ENCODE measurements at regions not wholly inside any gene's neighbourhood (a gene's known extent, or its start where the extent isn't known, plus 50 kb on each side); places are given as distances from the start of the nearest gene placed in this dataset.

DNA sequence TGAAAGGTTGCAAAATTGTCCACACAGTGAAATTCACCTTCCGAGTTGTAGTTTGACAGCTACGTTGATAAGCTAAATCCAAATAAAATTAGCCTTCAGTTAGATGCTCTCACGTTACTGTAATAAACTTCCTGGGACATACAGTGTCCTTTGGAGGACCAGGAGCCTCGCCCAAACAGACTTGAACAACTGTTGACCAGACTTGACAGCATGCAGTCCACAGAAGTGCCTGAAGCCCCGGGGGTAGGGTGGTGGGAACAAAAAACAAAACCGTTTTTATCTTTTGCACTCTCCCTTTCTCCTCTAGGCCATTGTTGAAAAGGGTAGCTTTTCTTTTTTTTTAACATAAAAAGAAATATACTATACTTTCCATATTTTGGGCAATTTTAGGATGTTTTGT is 172.8 kb upstream of the SAMSN1 start:
- H3K4me1 Mint-ChIP-seq, result peaks cover 3% of the 10 kb centered on the region
- no peak overlapping the region for H3K4me3 Mint-ChIP-seq
- H3K27me3 Mint-ChIP-seq, result no peaks in the 10 kb centered on the region

DNA sequence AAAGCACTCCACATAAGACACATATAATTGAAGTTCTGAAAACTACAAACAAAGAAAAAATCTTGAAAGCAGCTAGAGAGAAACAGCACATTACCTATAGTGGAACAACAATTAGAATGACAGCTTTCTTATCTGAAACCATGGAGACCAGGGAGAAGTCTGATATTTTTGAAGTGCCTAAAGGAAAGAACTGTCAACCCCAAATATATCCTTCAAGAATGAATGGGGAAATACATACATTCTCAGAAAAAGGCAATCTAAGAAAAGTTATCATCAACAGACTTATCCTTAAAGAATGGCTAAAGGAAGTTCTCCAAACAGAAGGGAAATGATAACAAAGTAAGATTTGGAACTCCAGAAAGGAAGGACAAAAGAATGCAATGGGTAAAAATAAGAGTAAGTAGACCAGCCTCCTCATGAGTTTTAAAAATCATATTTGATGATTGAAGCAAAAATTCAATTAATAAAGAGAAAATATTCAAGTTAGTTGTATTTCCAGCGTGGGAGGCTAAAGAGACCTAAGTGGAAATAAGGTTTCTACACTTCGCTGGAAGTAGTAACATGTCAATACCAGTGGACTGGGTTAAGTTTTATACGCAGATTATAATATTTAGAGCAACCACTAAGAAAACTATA is 170.8 kb upstream of the SAMSN1 start:
- no peak overlapping the region for H3K4me3 Mint-ChIP-seq
- no peaks in the 10 kb centered on the region for H3K27me3 Mint-ChIP-seq
- DNase-seq, result no peak
- H3K36me3 Mint-ChIP-seq (ENCODE audit: low read depth), result no peaks in the 10 kb centered on the region
- no peak overlapping the region for H3K27ac Mint-ChIP-seq
- H3K9me3 Mint-ChIP-seq, result peaks cover 14% of the 10 kb centered on the region
- H3K4me1 Mint-ChIP-seq, result no peaks in the 10 kb centered on the region
- no peak for ATAC-seq

More for the DNA sequence above, 172.8 kb upstream of the SAMSN1 start:
- no peak for ATAC-seq
- DNase-seq, result no peak
- no peak overlapping the region for H3K27ac Mint-ChIP-seq
- no peaks in the 10 kb centered on the region for H3K36me3 Mint-ChIP-seq (ENCODE audit: low read depth)
- H3K9me3 Mint-ChIP-seq, result no peaks in the 10 kb centered on the region

DNA sequence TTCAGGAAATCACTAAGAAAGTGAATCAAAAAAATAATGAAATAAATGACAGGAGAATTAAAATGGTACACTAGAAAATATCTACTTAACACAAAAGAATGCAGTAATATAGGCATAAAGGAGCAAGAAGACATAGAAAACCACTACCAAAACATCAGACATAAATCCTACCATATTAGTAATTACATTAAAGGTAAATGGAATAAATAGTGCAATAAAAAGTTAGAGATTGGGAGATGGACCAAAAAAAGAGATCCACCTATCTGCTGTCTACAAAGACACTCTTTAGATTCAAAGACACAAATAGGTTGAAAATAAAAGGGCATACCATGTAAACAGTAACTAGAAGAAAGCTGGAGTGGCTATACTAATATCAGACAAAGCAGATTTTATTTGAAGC is 167.0 kb upstream of the SAMSN1 start:
- Mint-ChIP-seq H3K36me3 (ENCODE audit: low read depth) (no peaks in the 10 kb centered on the region), H3K9me3 (peaks cover 19% of the 10 kb centered on the region), H3K27ac (no peak overlapping the region), H3K4me1 (no peaks in the 10 kb centered on the region), H3K4me3 (no peak overlapping the region), H3K27me3 (no peaks in the 10 kb centered on the region)
- no peak for ATAC-seq
- DNase-seq, result no peak

DNA sequence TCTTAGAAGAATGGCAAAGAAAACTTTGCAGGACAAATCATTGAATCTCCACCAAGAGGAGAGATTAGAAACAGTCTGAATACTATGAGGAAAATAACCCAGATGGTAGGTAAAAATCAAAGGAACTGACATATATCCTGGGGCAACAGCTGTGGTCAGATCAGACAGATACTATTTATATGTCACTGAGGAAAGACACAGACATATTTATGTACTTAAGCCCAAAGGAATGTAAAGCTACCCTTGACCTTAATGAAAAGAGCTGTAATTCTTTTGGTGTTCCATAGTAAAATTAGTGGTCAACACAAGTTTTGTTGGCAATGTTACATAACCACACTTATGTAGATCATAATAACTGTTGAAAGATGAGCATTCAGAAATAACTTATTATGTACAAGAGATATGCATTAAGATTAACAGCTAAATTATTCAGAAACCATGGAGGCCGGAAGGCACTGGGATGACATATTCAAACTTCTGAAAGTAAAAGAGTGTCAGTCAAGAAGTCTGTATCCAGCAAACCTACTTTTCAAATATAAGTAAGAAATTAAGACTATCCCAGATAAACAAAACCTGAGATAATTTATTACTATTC is 166.1 kb upstream of the SAMSN1 start:
- DNase-seq, result no peak
- no peak overlapping the region for H3K27ac Mint-ChIP-seq
- ATAC-seq, result no peak

DNA sequence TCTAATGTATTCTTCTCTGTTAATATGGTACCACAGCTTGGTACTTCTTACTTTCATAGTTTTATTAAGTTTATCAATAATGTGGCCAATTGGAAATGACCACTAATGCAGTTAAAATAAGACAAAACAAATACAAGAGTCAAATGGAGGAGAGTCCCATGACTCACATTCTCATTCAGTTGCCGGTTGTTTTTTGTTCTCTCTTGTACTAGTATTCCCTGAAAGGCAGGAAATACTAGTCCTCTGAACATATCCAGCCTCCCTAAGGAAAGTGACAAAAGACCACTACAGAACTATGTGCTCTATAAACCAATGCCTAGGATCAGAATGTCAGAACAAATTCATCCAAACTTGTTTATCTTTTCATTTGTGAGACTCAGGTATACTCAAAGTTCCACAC is 165.2 kb upstream of the SAMSN1 start:
- Mint-ChIP-seq H3K36me3 (ENCODE audit: low read depth) (no peaks in the 10 kb centered on the region), H3K9me3 (peaks cover 22% of the 10 kb centered on the region), H3K4me3 (no peak overlapping the region), H3K4me1 (no peaks in the 10 kb centered on the region), H3K27ac (no peak overlapping the region), H3K27me3 (no peaks in the 10 kb centered on the region)
- ATAC-seq (no peak), DNase-seq (no peak)

More for the DNA sequence above, 166.1 kb upstream of the SAMSN1 start:
- H3K36me3 Mint-ChIP-seq (ENCODE audit: low read depth), result no peaks in the 10 kb centered on the region
- H3K27me3 Mint-ChIP-seq, result no peaks in the 10 kb centered on the region
- H3K4me3 Mint-ChIP-seq, result no peak overlapping the region
- H3K9me3 Mint-ChIP-seq, result peaks cover 19% of the 10 kb centered on the region
- no peaks in the 10 kb centered on the region for H3K4me1 Mint-ChIP-seq

DNA sequence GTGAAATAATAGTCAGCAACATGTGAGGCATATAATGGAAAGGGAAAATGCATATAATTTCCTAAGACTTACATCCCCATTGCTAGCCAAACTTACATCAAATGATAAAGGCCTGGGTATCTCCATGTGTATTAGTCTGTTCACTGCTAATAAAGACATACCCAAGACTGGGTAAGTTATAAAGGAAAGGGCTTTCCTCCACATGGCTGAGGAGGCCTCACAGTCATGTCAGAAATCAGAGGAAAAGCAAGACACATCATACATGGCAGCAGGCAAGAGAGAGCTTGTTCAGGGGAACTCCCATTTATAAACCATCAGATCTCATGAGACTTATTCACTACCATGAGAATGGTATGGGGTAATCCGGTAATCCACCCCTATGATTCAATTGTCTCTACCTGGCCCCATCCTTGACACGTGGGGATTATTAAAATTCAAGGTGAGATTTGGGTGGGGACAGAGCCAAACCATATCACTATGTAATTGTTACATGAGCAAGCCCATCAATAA is 161.5 kb upstream of the SAMSN1 start:
- Mint-ChIP-seq H3K4me3 (no peak overlapping the region), H3K9me3 (peaks cover 14% of the 10 kb centered on the region), H3K4me1 (no peaks in the 10 kb centered on the region), H3K27ac (no peak overlapping the region), H3K27me3 (no peaks in the 10 kb centered on the region), H3K36me3 (ENCODE audit: low read depth) (no peaks in the 10 kb centered on the region)
- no peak for ATAC-seq
- DNase-seq, result no peak

DNA sequence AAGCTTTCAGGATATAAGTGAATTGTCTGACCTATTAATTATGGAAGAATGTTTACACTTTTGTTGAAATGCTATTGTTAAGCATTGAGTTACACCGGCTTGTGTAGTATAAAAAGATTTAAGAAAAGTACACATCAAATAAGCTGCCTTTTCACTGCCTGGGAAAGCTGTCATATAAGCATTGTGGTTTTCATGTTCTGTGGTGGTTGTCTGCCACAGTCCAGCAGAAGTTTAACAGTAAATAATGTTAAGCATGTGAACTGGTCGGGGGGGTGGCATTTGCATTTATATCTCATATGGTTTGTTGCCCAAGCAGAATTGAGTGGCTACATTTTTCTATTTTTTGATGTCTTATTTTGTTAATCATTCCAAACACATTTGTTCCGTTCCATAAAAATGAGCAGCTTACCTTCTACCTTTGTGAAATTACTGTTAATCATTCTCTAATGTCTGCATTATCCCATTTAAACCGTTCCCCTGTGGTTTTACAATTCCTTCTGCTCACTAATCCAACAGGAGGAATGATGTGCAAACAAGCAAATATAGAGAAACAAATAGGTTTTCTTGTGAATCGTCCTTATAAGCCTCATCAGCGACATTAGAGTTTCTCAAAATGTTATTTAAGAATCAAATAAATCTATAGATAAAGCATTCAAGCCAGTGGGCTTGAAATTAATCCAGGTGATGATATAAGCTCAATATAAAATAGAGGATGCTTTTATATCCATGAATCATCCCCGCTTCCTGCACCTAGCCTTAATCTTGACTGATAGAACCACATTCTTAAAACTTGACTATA is 160.8 kb upstream of the SAMSN1 start:
- no peak for ATAC-seq
- H3K27me3 Mint-ChIP-seq, result no peaks in the 10 kb centered on the region
- no peaks in the 10 kb centered on the region for H3K36me3 Mint-ChIP-seq (ENCODE audit: low read depth)
- DNase-seq, result no peak
- no peak overlapping the region for H3K27ac Mint-ChIP-seq
- peaks cover 9% of the 10 kb centered on the region for H3K9me3 Mint-ChIP-seq
- H3K4me1 Mint-ChIP-seq, result no peaks in the 10 kb centered on the region
- no peak overlapping the region for H3K4me3 Mint-ChIP-seq

DNA sequence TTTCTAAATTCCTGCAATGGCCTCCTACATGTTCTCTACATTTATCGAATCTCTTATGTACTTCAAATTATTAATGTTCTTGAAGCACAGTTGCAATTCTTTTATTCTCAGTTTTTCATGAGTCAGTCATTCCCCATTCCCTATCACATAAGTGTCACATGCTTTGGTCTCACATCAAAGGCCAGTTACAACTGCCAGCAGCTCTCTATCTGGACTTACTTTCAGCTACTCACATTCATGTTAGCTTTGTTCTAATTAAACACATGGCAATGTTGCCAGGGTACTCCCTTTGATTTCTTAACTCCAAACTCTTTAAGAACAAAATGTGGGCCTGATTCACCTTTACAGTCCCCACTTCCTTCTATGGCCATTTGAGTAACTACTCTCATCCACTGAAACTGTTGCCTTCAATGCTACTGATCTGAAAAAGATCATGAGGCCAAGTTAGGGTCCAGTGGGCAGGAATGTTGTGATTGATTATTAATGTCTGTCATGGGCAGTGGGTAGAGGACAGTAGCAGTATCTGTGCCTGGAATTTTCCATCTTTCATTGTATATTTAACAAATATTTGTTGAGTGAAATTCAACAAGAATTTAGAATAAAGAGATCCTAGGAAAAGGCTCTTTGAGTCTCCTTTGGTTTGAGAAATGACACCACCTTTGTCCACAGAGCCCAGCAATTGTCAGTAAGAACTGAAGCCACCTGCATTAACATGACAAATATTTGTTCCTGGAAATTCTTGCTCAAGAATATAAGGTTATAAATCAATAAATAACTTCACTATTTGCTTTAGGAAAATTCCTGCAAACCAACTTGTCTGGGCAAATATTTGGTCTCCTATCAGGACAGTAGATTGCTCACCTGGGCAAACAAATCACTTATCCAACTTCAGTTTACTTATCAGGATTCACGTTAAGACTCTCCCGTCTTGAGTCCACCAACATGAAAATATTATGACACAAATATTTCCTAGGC is 153.6 kb upstream of the SAMSN1 start:
- H3K27ac Mint-ChIP-seq, result no peak overlapping the region
- no peaks in the 10 kb centered on the region for H3K36me3 Mint-ChIP-seq (ENCODE audit: low read depth)
- peaks cover 3% of the 10 kb centered on the region for H3K4me1 Mint-ChIP-seq
- no peak overlapping the region for H3K4me3 Mint-ChIP-seq
- DNase-seq, result no peak
- H3K9me3 Mint-ChIP-seq, result no peaks in the 10 kb centered on the region
- H3K27me3 Mint-ChIP-seq, result no peaks in the 10 kb centered on the region
- no peak for ATAC-seq

DNA sequence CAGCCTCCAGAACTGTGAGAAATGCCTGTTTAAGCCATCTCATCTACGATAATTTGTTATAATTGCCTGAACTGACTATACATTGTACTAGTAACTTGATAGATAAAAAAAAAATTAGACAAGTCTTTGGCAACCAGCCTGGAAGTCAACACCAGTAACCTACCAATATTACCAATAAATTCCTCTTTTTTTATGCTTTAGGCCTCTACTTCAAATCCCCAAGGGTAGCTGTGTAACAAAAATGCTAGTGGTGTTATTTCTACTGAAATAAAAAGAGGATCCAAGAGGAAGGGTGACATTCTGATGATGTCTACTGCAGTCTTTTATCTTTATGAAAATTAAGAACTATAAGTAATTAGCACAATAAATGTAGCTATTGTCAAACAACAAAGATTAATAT is 151.7 kb upstream of the SAMSN1 start:
- Mint-ChIP-seq H3K4me1 (peaks cover 3% of the 10 kb centered on the region), H3K9me3 (no peaks in the 10 kb centered on the region), H3K4me3 (no peak overlapping the region), H3K27ac (no peak overlapping the region), H3K36me3 (ENCODE audit: low read depth) (no peaks in the 10 kb centered on the region), H3K27me3 (no peaks in the 10 kb centered on the region)
- DNase-seq (no peak), ATAC-seq (no peak)

DNA sequence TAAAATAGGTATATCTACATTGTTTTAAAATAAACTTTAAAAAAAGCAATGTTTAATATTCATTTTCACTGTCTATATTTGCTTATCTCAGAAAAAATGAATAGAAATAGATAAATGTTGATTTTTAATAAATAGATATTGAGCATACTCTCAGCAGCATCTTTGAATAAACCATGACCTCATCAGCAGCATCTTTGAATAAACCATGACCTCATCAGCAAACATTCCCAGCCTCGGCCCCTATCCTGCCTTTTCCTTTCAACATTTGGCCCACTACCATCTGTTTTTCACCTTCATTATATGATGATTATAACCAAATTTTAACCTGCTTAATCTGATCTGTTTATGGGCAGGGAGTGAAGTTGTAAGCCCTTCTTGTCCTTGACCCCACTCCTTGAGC is 148.7 kb upstream of the SAMSN1 start:
- Mint-ChIP-seq H3K4me1 (peaks cover 22% of the 10 kb centered on the region), H3K27me3 (no peaks in the 10 kb centered on the region), H3K36me3 (ENCODE audit: low read depth) (no peaks in the 10 kb centered on the region), H3K4me3 (no peak overlapping the region), H3K27ac (no peak overlapping the region), H3K9me3 (peaks cover 6% of the 10 kb centered on the region)
- ATAC-seq (no peak), DNase-seq (no peak)

DNA sequence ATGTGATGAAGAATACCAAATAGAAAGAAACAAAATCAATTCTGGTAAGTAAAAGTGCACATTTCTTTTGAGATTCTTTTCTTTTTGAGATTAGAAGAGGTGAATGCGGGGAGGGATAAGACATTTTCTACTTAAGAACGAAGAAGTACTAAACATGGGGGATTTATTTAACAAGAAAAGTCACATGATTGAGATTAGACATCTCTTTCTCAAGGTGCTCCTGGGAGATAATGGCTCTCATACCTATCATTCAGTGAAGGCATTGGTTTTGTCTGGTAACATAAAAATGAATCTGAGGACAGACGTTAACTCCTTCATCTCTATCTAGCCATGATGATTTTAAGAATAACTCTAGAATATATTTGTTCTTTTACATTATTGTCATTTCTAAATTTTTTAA is 147.9 kb upstream of the SAMSN1 start:
- no peak for ATAC-seq

DNA sequence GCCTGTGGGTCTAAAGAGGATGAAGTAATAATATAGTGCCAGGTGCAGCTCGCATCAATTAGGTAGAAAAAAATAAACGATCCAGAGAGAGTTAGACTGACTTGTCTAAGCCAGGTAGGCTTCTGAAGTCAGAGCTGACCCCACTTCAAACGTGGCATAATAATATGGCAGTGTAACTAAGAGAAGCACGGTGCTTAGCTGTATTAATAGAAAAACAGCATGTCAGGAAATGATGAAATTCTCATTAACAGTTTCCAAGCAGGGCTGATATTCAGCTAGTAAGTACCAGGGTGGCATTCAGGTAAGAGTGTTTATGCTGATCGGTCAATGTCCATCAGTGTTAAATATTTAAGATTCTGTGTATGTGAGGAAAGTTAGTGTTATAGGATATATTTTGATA is 145.8 kb upstream of the SAMSN1 start:
- DNase-seq (no peak), ATAC-seq (no peak)
- no peak overlapping the region for H3K4me3 Mint-ChIP-seq
- peak overlapping the region; percentile 44 for H3K27ac Mint-ChIP-seq
- no peaks in the 10 kb centered on the region for H3K36me3 Mint-ChIP-seq (ENCODE audit: low read depth)
- peaks cover 39% of the 10 kb centered on the region for H3K4me1 Mint-ChIP-seq
- H3K27me3 Mint-ChIP-seq, result no peaks in the 10 kb centered on the region
- H3K9me3 Mint-ChIP-seq, result peaks cover 20% of the 10 kb centered on the region

More for the DNA sequence above, 147.9 kb upstream of the SAMSN1 start:
- no peaks in the 10 kb centered on the region for H3K27me3 Mint-ChIP-seq
- no peak overlapping the region for H3K27ac Mint-ChIP-seq
- H3K4me1 Mint-ChIP-seq, result peaks cover 21% of the 10 kb centered on the region
- DNase-seq, result no peak
- H3K9me3 Mint-ChIP-seq, result peaks cover 12% of the 10 kb centered on the region
- no peaks in the 10 kb centered on the region for H3K36me3 Mint-ChIP-seq (ENCODE audit: low read depth)
- no peak overlapping the region for H3K4me3 Mint-ChIP-seq

DNA sequence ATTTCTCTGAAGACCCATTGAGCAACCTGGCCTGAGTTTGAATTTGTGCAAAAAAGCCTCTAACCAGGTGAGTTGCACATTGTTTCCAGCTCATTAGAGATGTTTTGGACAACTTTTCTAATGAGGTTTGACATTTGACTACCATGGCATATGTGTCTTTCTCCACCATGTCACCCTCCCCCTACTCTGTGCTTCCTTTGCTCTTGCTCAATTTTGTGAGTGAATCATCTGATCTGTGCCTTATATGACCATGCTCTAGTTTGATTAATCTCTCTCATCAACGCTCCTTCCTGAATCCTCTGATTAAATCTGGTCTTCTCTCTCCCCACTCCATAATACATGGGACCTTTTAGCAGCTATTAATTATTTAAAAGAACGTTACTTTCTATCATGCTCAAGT is 144.8 kb upstream of the SAMSN1 start:
- Mint-ChIP-seq H3K9me3 (peaks cover 20% of the 10 kb centered on the region), H3K27ac (peak overlapping the region; percentile 20), H3K36me3 (ENCODE audit: low read depth) (no peaks in the 10 kb centered on the region), H3K27me3 (no peaks in the 10 kb centered on the region), H3K4me1 (peaks cover 48% of the 10 kb centered on the region), H3K4me3 (no peak overlapping the region)
- ATAC-seq (peak; percentile 50), DNase-seq (no peak)

DNA sequence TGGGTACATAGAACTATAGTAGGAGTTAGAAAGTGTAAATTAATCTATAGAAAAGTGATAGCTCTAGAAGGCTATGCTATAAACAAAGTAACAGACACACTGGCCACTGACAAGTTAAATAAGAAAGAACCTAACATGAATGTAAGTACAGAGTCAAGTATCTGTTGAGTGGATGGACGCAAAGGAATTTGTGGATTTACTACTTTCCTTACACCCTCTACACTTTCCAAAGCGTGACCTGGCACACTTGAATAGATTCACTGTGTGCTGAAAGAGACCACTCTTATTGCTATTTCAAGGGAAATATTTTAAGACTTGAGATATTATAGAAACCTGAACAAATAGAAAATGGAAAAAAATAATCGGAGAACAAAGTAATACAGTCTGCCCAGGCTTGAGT is 142.8 kb upstream of the SAMSN1 start:
- DNase-seq (no peak), ATAC-seq (no peak)
- no peaks in the 10 kb centered on the region for H3K36me3 Mint-ChIP-seq (ENCODE audit: low read depth)
- no peak overlapping the region for H3K4me3 Mint-ChIP-seq
- H3K4me1 Mint-ChIP-seq, result peaks cover 60% of the 10 kb centered on the region
- peaks cover 20% of the 10 kb centered on the region for H3K9me3 Mint-ChIP-seq
- no peaks in the 10 kb centered on the region for H3K27me3 Mint-ChIP-seq
- no peak overlapping the region for H3K27ac Mint-ChIP-seq

All from activated naive CD8-positive, alpha-beta T cell treated with anti-CD3 and anti-CD28 coated beads, Interleukin-2, amount 50 U/mL, for 24 hours (primary cell).